GM18907 (cell line): ENCODE measurements at regions not wholly inside any gene's neighbourhood (a gene's known extent, or its start where the extent isn't known, plus 50 kb on each side); places are given as distances from the start of the nearest gene placed in this dataset.
"Not testable (repeated sequence)": the region's sequence is repeated elsewhere in the genome, so short reads cannot be mapped to it uniquely, and the experiment has no call there.

ENCODE experiments used
- ATAC-seq: cut with Tn5 transposase; IDR thresholded peaks from one replicate; pipeline ENCODE4 v1.9.1; 2021; ENCODE audit warnings: mild to moderate bottlenecking, moderate library complexity; ENCODE audit not compliant: unreplicated experiment

GRCh38 chr10:10734356-10735064 lies 283.2 kb upstream of the CELF2 start:
- no peak for ATAC-seq

GRCh38 chr10:10745291-10745690 lies 272.4 kb upstream of the CELF2 start:
- no peak for ATAC-seq

GRCh38 chr10:10755490-10755889 lies 262.2 kb upstream of the CELF2 start:
- no peak for ATAC-seq

- ATAC-seq = no peak
These were observed 259.4 kb upstream of the CELF2 start for GRCh38 chr10:10758306-10758705.

GRCh38 chr10:10759806-10760205 lies 257.9 kb upstream of the CELF2 start:
- ATAC-seq = not testable (repeated sequence)

- ATAC-seq = no peak
These were observed 252.7 kb upstream of the CELF2 start for GRCh38 chr10:10765017-10765416.

- ATAC-seq = no peak
These were observed 245.3 kb upstream of the CELF2 start for GRCh38 chr10:10772411-10772810.

- no peak for ATAC-seq
These were observed 244.7 kb upstream of the CELF2 start for GRCh38 chr10:10772874-10773508.

- no peak for ATAC-seq
These were observed 243.3 kb upstream of the CELF2 start for GRCh38 chr10:10774416-10774815.

- ATAC-seq = no peak
These were observed 241.3 kb upstream of the CELF2 start for GRCh38 chr10:10776363-10776762.

- no peak for ATAC-seq
These were observed 240.4 kb upstream of the CELF2 start for GRCh38 chr10:10777279-10777678.

- no peak for ATAC-seq
These were observed 239.9 kb upstream of the CELF2 start for GRCh38 chr10:10777723-10778122.

GRCh38 chr10:10778959-10779358 lies 238.7 kb upstream of the CELF2 start:
- no peak for ATAC-seq

- no peak for ATAC-seq
These were observed 238.2 kb upstream of the CELF2 start for GRCh38 chr10:10779511-10779910.

- ATAC-seq = no peak
These were observed 236.9 kb upstream of the CELF2 start for GRCh38 chr10:10780746-10781145.

- ATAC-seq = no peak
These were observed 235.1 kb upstream of the CELF2 start for GRCh38 chr10:10782603-10783002.

GRCh38 chr10:10785627-10786026 lies 232.0 kb upstream of the CELF2 start:
- no peak for ATAC-seq

- no peak for ATAC-seq
These were observed 231.3 kb upstream of the CELF2 start for GRCh38 chr10:10786109-10787090.

- ATAC-seq = no peak
These were observed 230.1 kb upstream of the CELF2 start for GRCh38 chr10:10787586-10787985.

GRCh38 chr10:10788761-10789160 lies 228.9 kb upstream of the CELF2 start:
- ATAC-seq = no peak

- ATAC-seq = no peak
These were observed 225.8 kb upstream of the CELF2 start for GRCh38 chr10:10791869-10792268.

GRCh38 chr10:10792681-10793080 lies 225.0 kb upstream of the CELF2 start:
- ATAC-seq = no peak
